HG03103 (cell line): ENCODE measurements at regions not wholly inside any gene's neighbourhood (a gene's known extent, or its start where the extent isn't known, plus 50 kb on each side); places are given as distances from the start of the nearest gene placed in this dataset.

Source experiments
- ATAC-seq: cut with Tn5 transposase; IDR thresholded peaks from one replicate; pipeline ENCODE4 v1.9.1; 2021; ENCODE audit warnings: low read depth; ENCODE audit not compliant: unreplicated experiment

DNA sequence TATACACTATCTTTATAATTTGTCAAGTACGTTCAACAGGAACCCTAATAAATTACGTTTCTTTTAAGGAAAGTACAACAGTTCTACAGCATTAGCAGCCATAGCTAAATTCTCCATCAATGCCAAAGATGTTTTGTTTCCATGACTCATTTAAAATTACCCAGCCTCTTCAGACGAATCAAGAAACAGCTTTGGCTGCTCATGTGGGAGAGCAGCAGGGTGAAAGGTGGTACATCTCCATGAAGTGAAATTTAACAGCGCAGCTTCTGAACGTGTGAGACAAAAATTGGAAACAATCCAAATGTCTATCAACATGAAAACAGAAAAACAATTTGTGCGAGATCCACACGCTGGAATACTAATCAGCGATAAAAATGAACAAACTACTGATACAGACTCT is 327.3 kb upstream of the CDH6 start:
- ATAC-seq, result no peak

- ATAC-seq, result no peak
Observed at GRCh38 chr5:30856242-30856641, 337.2 kb upstream of the CDH6 start.

DNA sequence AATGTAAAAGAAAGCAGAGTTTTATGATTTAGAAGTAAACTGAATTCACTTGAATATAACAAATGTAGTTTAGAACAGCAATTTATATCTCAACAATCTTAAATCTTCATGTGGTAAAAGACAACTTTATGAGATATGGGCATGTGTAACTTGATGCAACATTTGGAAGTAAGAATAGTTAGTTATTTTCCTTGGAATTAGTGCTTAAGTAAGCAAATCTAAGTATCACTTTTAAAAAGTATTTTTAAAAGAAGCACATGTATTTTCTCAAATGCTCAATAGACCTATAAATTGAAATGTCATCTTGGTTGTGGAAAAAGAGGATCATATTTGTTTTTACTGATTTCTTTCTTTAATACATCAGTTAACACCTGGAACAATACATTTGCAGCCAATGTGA is 340.3 kb upstream of the CDH6 start:
- no peak for ATAC-seq

- no peak for ATAC-seq
Observed at GRCh38 chr5:30850866-30851265, 342.6 kb upstream of the CDH6 start.

DNA sequence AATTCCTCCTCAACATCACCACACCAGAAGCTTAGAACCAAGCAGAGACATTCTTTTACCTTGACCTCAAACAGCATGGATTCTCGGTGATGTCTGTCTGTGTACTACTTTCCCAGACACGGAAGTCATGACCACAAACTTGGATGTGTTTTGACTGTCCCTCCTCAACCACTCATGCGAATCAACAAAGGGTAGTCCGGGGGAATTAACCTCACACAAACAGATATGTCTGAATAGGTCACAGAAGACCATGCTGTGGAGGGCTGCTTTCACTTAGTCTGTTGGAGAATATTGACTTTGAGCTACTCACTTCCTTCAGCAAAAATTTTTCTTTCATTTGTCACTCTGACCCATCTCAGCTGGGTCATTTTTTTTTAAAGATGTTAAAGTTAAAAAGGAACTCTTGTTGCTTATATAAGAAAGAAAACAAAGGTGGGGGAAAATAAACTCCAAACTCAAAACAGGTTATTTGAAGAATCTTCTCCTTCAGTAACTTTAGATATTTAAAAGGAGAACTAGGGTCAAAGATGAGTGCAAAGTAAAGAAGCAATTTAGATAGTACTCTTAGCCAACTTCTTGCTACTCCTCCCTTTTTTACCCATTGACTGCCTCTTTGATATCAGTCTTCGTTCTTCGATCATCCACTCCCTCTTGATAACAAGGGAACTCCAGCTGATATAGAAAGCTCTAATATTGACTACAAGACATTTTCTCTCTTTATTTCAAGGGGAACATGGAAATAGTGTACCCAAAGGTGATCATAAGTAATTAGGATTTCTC is 343.4 kb upstream of the CDH6 start:
- no peak for ATAC-seq

- ATAC-seq, result no peak
Observed at GRCh38 chr5:30846171-30846570, 347.3 kb upstream of the CDH6 start.

DNA sequence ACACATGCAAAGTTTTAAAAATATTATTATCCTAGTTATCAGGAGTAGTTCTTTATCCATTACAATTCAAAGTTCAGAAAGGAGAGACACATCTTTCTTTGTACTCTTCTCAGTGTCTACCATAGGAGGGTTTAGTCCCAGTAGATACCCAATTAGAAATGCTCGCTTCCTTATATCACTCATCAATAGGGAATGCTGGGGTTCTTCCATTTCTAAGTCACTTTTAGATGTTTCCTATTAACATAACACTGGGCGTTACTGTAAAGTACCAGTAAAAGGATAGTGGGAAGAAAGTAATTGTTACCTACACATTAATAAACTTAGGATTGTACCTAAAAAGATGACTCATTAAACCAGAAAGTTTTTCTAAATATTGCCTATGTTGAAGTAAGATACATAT is 348.3 kb upstream of the CDH6 start:
- no peak for ATAC-seq

GRCh38 chr5:30843541-30843940 is 349.9 kb upstream of the CDH6 start:
- no peak for ATAC-seq

DNA sequence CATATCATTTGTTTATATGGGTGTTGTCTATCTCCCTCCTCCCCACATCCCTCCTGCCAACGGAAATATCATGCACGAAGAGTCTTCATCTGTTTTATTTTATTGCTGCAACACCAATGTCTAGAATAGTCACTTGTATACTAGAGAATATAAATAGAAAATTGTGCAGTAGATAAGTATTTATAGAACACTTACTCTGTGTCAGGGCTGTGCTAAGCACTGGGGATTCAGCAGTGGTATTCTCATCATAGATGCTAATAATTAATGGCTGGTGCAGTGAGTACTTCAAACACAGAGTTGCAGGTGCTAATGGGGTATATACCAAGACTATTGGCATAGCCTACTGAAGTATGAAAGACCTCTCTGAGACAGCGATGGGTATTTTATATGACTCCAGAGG is 353.5 kb upstream of the CDH6 start:
- no peak for ATAC-seq

DNA sequence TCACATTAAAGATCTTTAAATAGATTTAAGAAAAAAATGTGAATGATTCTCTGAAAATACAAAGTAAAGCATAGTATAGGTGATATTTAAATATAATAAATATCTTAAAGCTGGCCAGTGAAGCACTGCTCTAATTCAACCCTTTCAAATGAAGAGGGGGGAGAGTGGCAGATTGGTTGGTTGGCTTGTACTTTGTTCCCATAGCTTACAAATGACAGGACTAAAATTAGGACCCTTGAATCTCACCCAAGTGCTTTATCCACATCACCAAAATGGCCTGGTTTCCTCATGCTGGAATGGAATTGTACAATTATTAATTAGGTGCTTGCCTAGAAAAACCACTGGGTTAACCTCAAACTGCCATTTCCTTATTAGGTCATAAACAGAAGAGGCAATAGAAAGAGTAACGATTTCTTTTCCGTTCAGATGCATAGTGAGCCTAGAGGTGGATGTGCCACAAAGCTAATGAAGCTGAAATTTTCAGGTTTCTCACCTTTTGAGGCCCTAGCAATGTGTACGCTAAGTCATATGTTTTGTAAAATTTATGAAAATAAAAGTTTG is 354.5 kb upstream of the CDH6 start:
- ATAC-seq, result no peak

- ATAC-seq, result no peak
Observed at GRCh38 chr5:30832519-30832918, 361.0 kb upstream of the CDH6 start.

GRCh38 chr5:30831605-30832004 is 361.9 kb upstream of the CDH6 start:
- ATAC-seq, result no peak

DNA sequence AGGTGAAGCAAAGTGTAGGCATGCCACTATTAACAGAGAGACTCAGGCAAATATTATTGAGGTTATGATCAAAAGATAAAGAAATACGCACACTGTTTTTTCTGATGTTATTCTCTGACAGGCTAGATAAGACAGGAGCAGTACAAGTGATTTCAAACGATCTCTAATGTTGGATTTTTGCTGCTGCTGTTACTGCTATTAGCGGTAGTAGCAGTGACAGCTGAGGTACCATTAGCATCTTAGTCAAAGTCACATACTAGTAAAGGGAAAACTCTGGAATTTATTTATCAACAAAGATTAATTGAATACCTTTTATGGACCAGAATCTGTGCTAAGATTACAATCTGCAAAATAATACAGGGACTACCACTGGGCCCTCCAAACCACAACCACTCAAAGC is 362.4 kb upstream of the CDH6 start:
- ATAC-seq, result no peak

DNA sequence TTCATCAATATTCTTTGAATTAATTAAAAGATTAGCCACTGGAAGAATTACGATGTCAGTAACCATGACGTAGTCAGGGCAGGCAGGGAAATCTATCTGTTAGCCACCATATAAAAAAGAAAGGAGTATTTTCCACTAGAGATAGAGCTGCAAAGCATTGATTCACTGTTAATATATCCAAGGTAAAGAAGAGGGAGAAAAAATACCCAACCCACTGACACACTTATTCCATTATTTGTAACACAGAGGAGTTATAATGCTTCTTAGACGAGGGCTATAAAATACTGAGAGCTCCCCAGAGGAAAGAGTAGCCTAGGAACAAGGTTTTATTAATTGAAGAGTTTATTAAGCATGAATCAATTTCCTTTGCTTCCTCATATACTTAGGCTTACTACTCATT is 382.2 kb upstream of the CDH6 start:
- ATAC-seq, result no peak

- ATAC-seq, result no peak
Observed at GRCh38 chr5:30809933-30810332, 383.6 kb upstream of the CDH6 start.

DNA sequence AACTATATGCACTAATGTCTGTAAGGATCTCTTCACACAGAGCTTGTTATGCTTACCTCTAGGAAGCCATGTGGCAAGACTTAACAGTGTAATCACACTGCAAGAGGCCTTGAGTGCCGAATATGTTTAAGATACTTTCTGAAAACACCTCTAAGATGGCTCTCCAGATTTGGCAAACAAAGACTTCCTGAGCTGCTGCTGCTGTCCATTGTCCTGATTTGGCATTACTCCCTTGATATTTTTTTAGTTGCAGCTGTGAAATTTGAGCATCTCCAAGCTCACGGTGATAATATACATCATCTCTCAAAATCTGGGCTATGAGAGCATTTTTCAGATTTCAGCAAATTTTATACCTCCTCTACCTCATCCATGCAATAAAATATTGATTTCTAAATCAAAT is 384.5 kb upstream of the CDH6 start:
- no peak for ATAC-seq

DNA sequence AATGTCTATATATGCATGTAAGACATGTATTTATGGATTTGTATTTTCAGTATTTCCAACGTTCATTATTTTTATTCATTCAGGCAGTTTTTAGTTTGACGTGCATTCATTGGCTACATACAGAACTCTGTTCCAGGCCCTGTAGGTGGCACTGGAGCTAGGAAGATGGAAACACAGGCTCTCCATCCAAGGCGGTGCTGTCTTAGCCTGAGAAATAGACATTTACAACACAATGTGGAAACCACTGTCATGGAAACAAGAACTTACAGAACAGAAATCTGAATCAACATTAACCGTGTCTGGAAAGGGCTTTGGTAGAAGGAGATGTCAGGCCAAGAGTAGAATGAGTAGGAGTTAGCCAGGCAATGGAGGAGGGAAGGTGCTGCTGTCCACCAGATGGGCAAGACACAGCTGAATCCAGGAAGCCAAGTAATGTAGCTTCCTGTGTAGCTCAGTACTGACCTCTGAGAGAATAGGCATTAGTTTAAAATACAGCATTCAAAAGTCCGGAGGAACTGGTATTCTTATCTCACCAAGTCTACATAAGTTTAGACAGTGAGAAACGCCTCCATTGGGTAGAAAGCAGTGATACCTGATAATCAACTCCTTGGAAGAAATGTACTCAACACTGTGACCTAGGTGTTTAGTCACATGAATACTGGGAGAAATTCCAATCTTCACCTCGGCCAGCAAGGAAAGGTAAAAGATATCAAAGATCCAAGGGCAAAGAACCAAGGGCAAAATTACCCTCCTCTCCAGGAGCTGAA is 388.6 kb upstream of the CDH6 start:
- no peak for ATAC-seq

- ATAC-seq, result no peak
Observed at GRCh38 chr5:30802961-30803705, 390.4 kb upstream of the CDH6 start.

DNA sequence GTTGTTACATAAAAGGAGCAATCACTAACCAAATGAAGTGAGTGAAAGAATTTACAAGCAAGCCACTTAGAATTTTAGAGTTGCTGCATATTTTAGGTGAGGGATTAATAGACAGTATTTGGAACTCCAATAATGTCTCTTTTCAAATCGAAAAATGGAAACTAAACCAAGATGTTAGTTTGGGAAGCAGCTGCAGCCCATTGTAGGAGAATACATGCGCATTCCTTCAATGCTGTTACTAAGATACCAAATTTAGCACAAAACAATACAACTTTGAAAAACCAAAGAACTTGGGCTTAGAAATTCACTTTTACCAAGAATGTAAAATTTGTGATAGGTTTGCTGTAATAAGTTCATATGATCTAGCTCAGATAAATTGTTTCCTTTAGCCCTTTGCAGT is 411.8 kb upstream of the CDH6 start:
- no peak for ATAC-seq

- no peak for ATAC-seq
Observed at GRCh38 chr5:30768056-30768690, 425.3 kb upstream of the CDH6 start.

DNA sequence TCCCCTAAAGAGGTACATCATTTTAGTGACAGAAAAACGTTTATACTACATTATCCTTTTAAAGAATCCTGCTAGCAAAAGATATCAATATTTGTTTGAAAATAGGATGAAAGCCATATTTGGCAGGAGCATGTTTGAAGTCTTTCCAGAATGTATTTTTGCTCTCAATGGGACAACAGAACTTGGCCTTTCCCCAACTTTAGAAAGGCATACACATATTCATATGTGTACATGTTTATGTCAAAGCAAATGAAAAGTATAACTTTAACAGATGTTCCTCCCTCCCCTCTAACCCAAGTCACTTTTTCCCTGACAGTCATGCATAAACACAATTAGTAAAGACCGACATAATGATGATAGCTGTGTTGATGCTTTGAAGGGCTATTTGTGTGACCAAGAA is 427.8 kb upstream of the CDH6 start:
- ATAC-seq, result no peak
